ENCODE measurements at regions not wholly inside any gene's neighbourhood (a gene's known extent, or its start where the extent isn't known, plus 50 kb on each side); places are given as distances from the start of the nearest gene placed in this dataset.

GRCh38 chr6:126419901-126420300 lies 80.0 kb downstream of the CENPW start:
- no peak for DNase-seq (ENCODE audit: low read depth, low spot score)
- no peak overlapping the region for H3K4me3 ChIP-seq (ENCODE audit: low read depth, low read length)
- ChIA-PET CTCF (no interaction called here), POLR2A (no interaction called here)
- TF ChIP-seq CTCF (IDR thresholded peaks at IDR 0.05; ENCODE audit: insufficient read depth, low read length, missing control alignments): no peak

- no peak for TF ChIP-seq CTCF (IDR thresholded peaks at IDR 0.05; ENCODE audit: insufficient read depth, low read length, missing control alignments)
- H3K4me3 ChIP-seq (ENCODE audit: low read depth, low read length): no peak overlapping the region
- ChIA-PET CTCF (no interaction called here), POLR2A (no interaction called here)
- DNase-seq (ENCODE audit: low read depth, low spot score): no peak
Observed at GRCh38 chr6:126422912-126423311, 83.0 kb downstream of the CENPW start.

GRCh38 chr6:126427713-126428112 lies 87.8 kb downstream of the CENPW start:
- POLR2A ChIA-PET: no interaction called here
- TF ChIP-seq CTCF (IDR thresholded peaks at IDR 0.05; ENCODE audit: insufficient read depth, low read length, missing control alignments): no peak
- DNase-seq (ENCODE audit: low read depth, low spot score): no peak
- CTCF ChIA-PET: no interaction called here
- no peak overlapping the region for H3K4me3 ChIP-seq (ENCODE audit: low read depth, low read length)

GRCh38 chr6:126429866-126430265 lies 90.0 kb downstream of the CENPW start:
- ChIA-PET CTCF (no interaction called here), POLR2A (no interaction called here)
- no peak overlapping the region for H3K4me3 ChIP-seq (ENCODE audit: low read depth, low read length)
- DNase-seq (ENCODE audit: low read depth, low spot score): no peak
- TF ChIP-seq CTCF (IDR thresholded peaks at IDR 0.05; ENCODE audit: insufficient read depth, low read length, missing control alignments): no peak

GRCh38 chr6:126432564-126432963 lies 92.6 kb downstream of the CENPW start:
- no peak for TF ChIP-seq CTCF (IDR thresholded peaks at IDR 0.05; ENCODE audit: insufficient read depth, low read length, missing control alignments)
- no peak for DNase-seq (ENCODE audit: low read depth, low spot score)
- CTCF ChIA-PET: no interaction called here
- POLR2A ChIA-PET: no interaction called here
- H3K4me3 ChIP-seq (ENCODE audit: low read depth, low read length): no peak overlapping the region

GRCh38 chr6:126433927-126434326 lies 94.0 kb downstream of the CENPW start:
- POLR2A ChIA-PET: no interaction called here
- DNase-seq (ENCODE audit: low read depth, low spot score): no peak
- CTCF ChIA-PET: no interaction called here
- no peak for TF ChIP-seq CTCF (IDR thresholded peaks at IDR 0.05; ENCODE audit: insufficient read depth, low read length, missing control alignments)
- no peak overlapping the region for H3K4me3 ChIP-seq (ENCODE audit: low read depth, low read length)
